NCI-H524 treated with DMSO at 0.1 percent for 48 hours (cell line): ENCODE measurements at regions not wholly inside any gene's neighbourhood (a gene's known extent, or its start where the extent isn't known, plus 50 kb on each side); places are given as distances from the start of the nearest gene placed in this dataset.

Source experiments
- DNase-seq: peaks from one replicate; lab custom pipeline; 2025; lab: John Stamatoyannopoulos, UW

- no peak for DNase-seq
Measured at GRCh38 chr17:71157297-71157696, 963.5 kb upstream of the SOX9 start.

GRCh38 chr17:71158437-71158836, 962.4 kb upstream of the SOX9 start:
- DNase-seq, result no peak

GRCh38 chr17:71163121-71163812, 957.6 kb upstream of the SOX9 start:
- DNase-seq, result no peak

- DNase-seq, result no peak
Measured at GRCh38 chr17:71163813-71164122, 957.1 kb upstream of the SOX9 start.

DNA sequence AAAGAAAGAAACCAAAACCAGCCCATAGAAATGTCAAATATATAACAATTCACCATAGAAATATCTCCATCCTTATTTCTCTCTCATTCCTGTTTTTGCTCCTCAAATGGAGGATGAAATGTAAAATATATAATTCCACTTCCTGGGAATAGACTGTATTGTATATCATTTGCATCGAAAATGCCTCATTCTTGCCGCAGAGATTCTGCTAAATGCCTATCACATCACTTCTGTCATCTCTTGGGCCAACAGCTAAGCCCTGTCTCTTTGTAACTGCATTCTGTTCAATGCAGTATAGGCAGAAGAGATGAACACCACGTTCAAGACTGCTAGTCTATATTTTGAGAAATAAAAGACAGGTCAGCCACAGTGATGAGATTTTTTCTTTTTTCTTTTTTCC, 956.3 kb upstream of the SOX9 start:
- DNase-seq, result no peak

DNA sequence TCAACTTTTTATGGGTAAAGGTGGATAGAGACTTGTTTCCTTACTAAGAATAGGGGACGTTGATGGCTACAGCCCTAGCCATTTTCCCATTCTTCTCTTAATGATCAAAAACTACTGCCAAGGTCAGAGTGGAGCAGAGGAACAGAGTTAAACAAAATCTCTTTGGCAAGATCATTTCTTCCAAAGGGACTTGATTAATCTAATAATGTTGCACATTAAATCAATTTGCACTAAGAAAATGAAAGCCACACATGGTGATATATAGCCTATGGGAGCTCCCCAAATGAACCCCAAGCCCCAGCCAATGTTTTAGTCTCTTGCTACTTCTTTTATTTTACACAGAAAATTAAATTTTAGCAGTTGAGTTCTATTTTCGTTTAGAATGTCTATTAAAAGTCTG, 954.5 kb upstream of the SOX9 start:
- DNase-seq, result no peak

- DNase-seq, result no peak
Measured at GRCh38 chr17:71168053-71168741, 952.6 kb upstream of the SOX9 start.

DNA sequence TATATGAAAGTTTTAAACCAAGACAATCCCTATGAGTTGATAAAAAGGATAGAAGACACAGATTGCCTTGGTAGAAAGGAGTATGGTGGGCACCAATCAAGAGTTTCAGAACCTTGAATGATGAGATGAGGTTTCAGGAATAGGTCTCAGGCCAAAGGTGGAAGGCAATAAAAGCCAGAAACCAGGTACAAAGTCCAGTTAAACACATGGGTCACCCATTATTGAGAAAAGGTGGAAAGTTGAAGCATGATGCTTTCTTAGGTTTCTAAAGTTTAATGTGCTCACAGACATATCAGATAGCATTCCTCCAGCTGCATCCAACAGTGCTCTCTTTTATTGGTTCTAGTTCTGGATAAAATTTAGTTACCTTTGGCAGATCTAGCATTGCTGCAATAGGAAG, 950.8 kb upstream of the SOX9 start:
- DNase-seq, result no peak

DNA sequence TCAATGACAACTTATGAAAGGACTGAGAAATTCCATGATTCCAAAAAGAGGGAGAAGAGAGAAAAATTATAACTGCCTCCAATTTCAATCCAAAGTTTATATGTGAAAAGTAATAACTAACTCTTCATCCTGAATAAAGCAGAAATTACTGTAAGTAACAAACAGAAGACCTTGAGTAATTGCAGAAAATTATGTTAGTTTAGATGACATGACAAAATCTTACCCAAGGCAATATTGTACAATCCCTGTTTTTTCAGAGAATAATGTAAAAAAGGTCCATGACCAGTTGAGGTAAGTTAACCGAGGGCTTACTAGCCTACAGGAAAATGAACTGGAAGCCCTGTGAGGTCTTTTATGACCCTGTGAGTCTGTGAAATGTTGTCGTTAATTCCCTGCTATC, 949.5 kb upstream of the SOX9 start:
- DNase-seq, result no peak

DNA sequence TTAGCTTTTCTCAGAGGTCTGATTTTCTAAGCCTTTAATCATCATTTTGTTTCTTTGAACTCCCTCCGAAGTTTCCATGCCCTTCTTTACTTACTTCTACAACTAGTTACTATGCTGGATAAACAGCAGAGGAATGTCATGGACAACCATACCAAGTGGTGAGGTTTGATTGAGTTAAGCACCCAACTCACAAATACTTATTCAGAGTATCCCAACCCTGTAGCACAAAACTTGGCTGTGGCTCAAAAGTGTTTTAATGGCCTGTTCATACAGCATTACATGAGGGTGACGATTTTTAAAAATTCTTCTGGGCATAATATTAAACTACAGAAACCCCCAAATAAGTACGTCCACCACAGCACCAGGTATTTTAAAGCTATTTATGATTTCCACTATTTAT, 946.8 kb upstream of the SOX9 start:
- DNase-seq, result no peak

DNA sequence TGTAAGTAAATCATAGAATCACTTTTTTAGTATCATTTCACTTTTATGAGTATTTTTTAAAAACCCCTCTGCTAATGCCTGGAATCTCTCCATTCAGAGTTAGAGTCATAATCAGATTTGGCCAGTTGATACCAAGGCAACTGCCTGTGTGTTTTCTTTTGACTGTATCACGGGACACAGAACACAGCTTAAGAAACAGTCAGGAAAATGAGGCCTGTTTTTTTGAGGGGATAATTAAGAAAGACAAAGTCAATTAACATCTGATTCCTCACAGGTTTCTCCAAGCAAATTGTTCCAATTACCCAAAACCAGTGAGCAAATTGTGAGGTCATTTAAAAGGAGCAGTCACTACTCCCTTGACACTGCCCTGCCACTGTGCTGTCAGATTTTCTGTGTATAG, 944.5 kb upstream of the SOX9 start:
- DNase-seq, result no peak

- no peak for DNase-seq
Measured at GRCh38 chr17:71176928-71177443, 943.8 kb upstream of the SOX9 start.

- DNase-seq, result no peak
Measured at GRCh38 chr17:71180801-71181385, 939.9 kb upstream of the SOX9 start.

- no peak for DNase-seq
Measured at GRCh38 chr17:71183066-71183660, 937.7 kb upstream of the SOX9 start.

DNA sequence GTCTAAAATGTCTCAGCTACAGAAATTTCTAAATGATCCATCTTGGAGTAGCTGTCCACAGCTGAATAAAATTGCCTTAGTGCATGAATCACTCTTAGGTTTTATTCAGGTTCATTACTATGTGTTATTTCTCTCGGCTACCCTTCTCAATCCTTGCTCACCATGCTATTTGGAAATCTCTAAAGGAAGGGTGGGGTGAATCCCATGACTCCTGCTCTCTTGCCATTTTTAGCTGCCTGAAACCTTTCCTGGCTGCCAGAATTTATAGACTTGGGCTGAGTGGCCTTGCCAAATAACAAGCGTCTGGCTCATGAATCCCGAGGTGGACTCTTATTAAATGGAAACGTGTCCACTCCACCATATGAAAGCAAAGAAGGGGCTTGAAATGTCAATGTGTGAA, 936.1 kb upstream of the SOX9 start:
- no peak for DNase-seq

- DNase-seq, result no peak
Measured at GRCh38 chr17:71187145-71187878, 933.5 kb upstream of the SOX9 start.

GRCh38 chr17:71188811-71189492, 931.9 kb upstream of the SOX9 start:
- DNase-seq, result no peak

DNA sequence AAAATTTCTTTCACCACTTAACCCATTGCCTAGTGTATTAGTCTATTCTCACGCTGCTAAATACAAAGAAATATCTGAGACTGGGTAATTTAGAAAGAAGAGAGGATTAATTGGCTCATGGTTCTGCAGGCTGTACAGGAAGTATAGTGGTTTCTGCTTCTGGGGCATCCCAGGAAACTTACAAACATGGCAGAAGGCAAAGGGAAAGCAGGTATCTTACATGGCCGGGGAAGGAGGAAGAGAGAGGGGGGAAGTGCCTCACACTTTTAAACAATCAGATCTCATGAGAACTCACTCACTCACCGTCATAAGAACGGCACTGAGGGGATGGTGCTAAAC, 931.4 kb upstream of the SOX9 start:
- DNase-seq, result no peak

GRCh38 chr17:71192039-71192555, 928.7 kb upstream of the SOX9 start:
- DNase-seq, result no peak

DNA sequence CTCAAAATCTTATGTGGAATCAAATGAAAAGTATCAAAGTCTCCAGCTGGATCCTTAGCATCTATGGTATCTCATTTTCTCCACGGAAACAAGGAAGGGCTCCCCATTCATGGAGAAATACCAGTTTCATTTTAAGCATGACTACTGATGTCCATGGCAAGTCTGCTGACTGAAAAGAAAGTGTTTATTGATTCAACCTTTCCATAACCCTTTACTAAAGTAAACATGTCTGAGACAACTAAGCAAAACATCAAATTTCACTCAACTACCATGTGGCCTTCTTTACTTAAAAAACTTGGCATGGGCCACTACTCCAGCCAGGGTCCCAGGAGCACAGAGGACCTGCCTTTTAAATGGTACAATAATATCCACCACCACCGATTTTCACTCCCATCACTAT, 928.0 kb upstream of the SOX9 start:
- DNase-seq, result no peak

DNA sequence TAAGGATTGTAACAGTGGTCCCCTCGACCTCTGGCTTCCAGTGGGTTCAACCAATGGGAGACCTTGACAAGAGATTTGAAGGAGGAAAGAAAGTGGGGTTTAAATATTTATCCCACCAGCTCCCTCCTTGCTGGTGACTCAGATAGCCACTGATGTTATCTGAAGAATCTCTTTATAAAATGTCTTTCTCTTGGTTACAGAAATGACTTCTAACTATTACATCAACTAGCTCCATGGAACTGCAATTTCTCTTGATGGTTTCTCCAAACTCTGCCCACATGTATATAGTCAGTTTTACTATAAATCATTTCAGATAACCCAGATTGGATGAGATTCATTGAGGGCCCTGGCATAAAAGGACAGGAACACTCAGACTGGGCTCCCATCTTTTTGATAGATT, 920.2 kb upstream of the SOX9 start:
- no peak for DNase-seq

DNA sequence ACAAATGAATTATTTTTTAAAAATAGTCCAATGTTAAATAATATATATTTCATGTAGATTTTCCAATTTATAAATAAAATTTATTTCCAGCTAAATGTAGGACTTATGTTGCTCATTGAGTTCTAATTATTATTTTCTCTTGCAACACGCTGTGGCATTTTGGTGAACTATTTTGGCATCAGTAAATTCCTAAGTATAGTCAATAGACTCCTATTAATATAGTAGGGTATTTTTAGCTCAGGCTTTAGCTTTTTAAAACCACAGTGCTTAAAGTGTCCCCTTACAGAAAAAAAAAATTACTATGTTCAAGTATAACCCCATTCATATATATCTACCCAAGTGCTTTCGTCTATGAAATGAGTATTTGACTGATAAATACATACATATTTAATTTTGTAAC, 919.2 kb upstream of the SOX9 start:
- DNase-seq, result no peak
